ENCODE measurements at regions not wholly inside any gene's neighbourhood (a gene's known extent, or its start where the extent isn't known, plus 50 kb on each side); places are given as distances from the start of the nearest gene placed in this dataset.

GRCh38 chr6:67956352-67956751, 678.7 kb upstream of the ADGRB3 start:
- no peak overlapping the region for H4K8ac ChIP-seq (ENCODE audit: extremely low read depth, insufficient read depth, low read length)
- H3K4me3 ChIP-seq (ENCODE audit: extremely low read depth in 1 of 4, insufficient read depth in 2 of 4, low read depth in 3 of 4, low read length in 4 of 4): no peak overlapping the region
- no peaks in the 10 kb centered on the region for H3K79me2 ChIP-seq (ENCODE audit: control insufficient read depth in 1 of 2, insufficient read depth in 2 of 2, low read length in 2 of 2)
- H3K4me2 ChIP-seq (ENCODE audit: insufficient read depth in 1 of 2, low read depth in 2 of 2, low read length in 2 of 2): no peak overlapping the region
- no peaks in the 10 kb centered on the region; a peak in 1 of 8 replicates for H3K36me3 ChIP-seq (ENCODE audit: control insufficient read depth in 2 of 4, insufficient read depth in 4 of 4, low read length in 3 of 4)
- no peak overlapping the region for H3K23ac ChIP-seq (ENCODE audit: insufficient read length)
- no peak overlapping the region for H3K14ac ChIP-seq (ENCODE audit: insufficient read length)
- H4K5ac ChIP-seq (ENCODE audit: insufficient read length, low read depth, low read length): no peak overlapping the region
- H2BK12ac ChIP-seq (ENCODE audit: low read depth, low read length): no peak overlapping the region
- H2AFZ ChIP-seq (ENCODE audit: low read length): no peak overlapping the region
- H2BK5ac ChIP-seq (ENCODE audit: low read depth, low read length): no peak overlapping the region
- FAIRE-seq: no peak
- ChIA-PET CTCF (ENCODE audit: partially characterized antibody) (no interaction called here), POLR2A (ENCODE audit: partially characterized antibody) (no interaction called here)
- no peak overlapping the region for H3K56ac ChIP-seq (replicated peaks; ENCODE audit: insufficient read length, low read depth, low read length)
- no peak overlapping the region for H2BK15ac ChIP-seq (ENCODE audit: low read length)
- no peak overlapping the region for H3K4ac ChIP-seq (replicated peaks; ENCODE audit: insufficient read length, low read depth, low read length)
- H3K23me2 ChIP-seq (ENCODE audit: low read depth, low read length): no peaks in the 10 kb centered on the region
- H3K27me3 ChIP-seq (replicated peaks in 1 of 4; ENCODE audit: control insufficient read depth in 3 of 4, extremely low read depth in 1 of 4, insufficient read depth in 3 of 4, low read length in 3 of 4): no peaks in the 10 kb centered on the region
- H2BK20ac ChIP-seq (ENCODE audit: low read length): no peak overlapping the region
- no peak overlapping the region for H2BK120ac ChIP-seq (replicated peaks; ENCODE audit: low read depth, low read length)
- peaks cover 17 to 19% of the 10 kb centered on the region in 2 experiments for H3K9me3 ChIP-seq (ENCODE audit: insufficient read depth in 2 of 2, low read depth in 1 of 2, low read length in 1 of 2)
- H3K18ac ChIP-seq (ENCODE audit: extremely low read depth, low read length): no peak overlapping the region
- no peak for DNase-seq (ENCODE audit: low read depth in 1 of 2, low spot score in 2 of 2)
- no peak overlapping the region for H3K27ac ChIP-seq (ENCODE audit: low read depth, low read length)
- no peaks in the 10 kb centered on the region for H3K79me1 ChIP-seq (ENCODE audit: low read depth, low read length)
- no peak overlapping the region for H3K9ac ChIP-seq (replicated peaks in 1 of 4; ENCODE audit: extremely low read depth in 1 of 4, low read depth in 3 of 4, low read length in 3 of 4)
- H3K4me1 ChIP-seq (replicated peaks in 1 of 4; ENCODE audit: control insufficient read depth in 3 of 4, insufficient read depth in 4 of 4, low read length in 3 of 4): no peaks in the 10 kb centered on the region
- no peak overlapping the region for H2AK5ac ChIP-seq (ENCODE audit: low read depth, low read length)
- H4K91ac ChIP-seq (replicated peaks; ENCODE audit: insufficient read length, low read length): no peak overlapping the region
- no peaks in the 10 kb centered on the region for H4K20me1 ChIP-seq (replicated peaks in 1 of 2; ENCODE audit: control insufficient read depth in 1 of 2, insufficient read depth in 2 of 2, low read length in 2 of 2)
- TF ChIP-seq RNF2 (IDR thresholded peaks at IDR 0.05; ENCODE audit: borderline replicate concordance, low read depth, low read length, missing control alignments, poor library complexity, severe bottlenecking) (no peak), NANOG (IDR thresholded peaks at IDR 0.05; ENCODE audit: insufficient read depth, low read depth, low read length, poor library complexity, severe bottlenecking) (no peak), CBX5 (IDR thresholded peaks at IDR 0.05; ENCODE audit: low read depth, low read length) (no peak), BRCA1 (IDR thresholded peaks at IDR 0.05; ENCODE audit: low read depth, low read length) (no peak), CTBP2 (IDR thresholded peaks at IDR 0.05; ENCODE audit: borderline replicate concordance, insufficient read depth, insufficient read length, low read length) (no peak), SUZ12 (IDR thresholded peaks at IDR 0.05; ENCODE audit: low read length) (no peak), KDM1A (IDR thresholded peaks at IDR 0.05; ENCODE audit: borderline replicate concordance, low read length) (no peak), RFX5 (IDR thresholded peaks at IDR 0.05; ENCODE audit: borderline replicate concordance, low read depth, low read length) (no peak), CHD2 (IDR thresholded peaks at IDR 0.05; ENCODE audit: low read length) (no peak), EP300 (IDR thresholded peaks at IDR 0.05; ENCODE audit: borderline replicate concordance in 1 of 2, low read depth in 2 of 2, low read length in 2 of 2) (no peak)
- TF ChIP-seq, protein P1, sequence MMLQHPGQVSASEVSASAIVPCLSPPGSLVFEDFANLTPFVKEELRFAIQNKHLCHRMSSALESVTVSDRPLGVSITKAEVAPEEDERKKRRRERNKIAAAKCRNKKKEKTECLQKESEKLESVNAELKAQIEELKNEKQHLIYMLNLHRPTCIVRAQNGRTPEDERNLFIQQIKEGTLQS (IDR thresholded peaks at IDR 0.05; ENCODE audit: insufficient read depth, low read depth, low read length): no peak

All from H1 (cell line).